ENCODE measurements at regions not wholly inside any gene's neighbourhood (a gene's known extent, or its start where the extent isn't known, plus 50 kb on each side); places are given as distances from the start of the nearest gene placed in this dataset.

GRCh38 chr17:77843896-77844295, 114.6 kb upstream of the TNRC6C start:
- Histone ChIP-seq H3K9me3 (ENCODE audit: control insufficient read depth in 2 of 2, low read length in 2 of 2) (no peaks in the 10 kb centered on the region), H3K27me3 (ENCODE audit: control insufficient read depth, insufficient read depth, low read length) (no peaks in the 10 kb centered on the region), H3K27ac (ENCODE audit: insufficient read depth, low read length, poor library complexity, severe bottlenecking) (peak overlapping the region; percentile 60), H3K4me3 (ENCODE audit: low read depth, low read length) (peak overlapping the region; percentile 54), H3K36me3 (ENCODE audit: control insufficient read depth, insufficient read depth, low read length) (no peaks in the 10 kb centered on the region), H3K4me1 (ENCODE audit: control insufficient read depth, insufficient read depth, low read length, poor library complexity, severe bottlenecking) (peaks cover 56% of the 10 kb centered on the region)
- H3K4me3 Mint-ChIP-seq, result peak overlapping the region; percentile 70 to 90 (median 78)
- H3K27me3 Mint-ChIP-seq, result peaks cover 2% of the 10 kb centered on the region
- ATAC-seq (ENCODE audit: low read depth in 2 of 2) (no peak), DNase-seq (no peak)
- peaks cover 0 to 2% (median 0%) of the 10 kb centered on the region in 7 donors for H3K9me3 Mint-ChIP-seq
- peak overlapping the region; percentile 48 to 98 (median 91) for H3K27ac Mint-ChIP-seq
- no peaks in the 10 kb centered on the region for H3K36me3 Mint-ChIP-seq
- H3K4me1 Mint-ChIP-seq, result peaks cover 13 to 42% (median 24%) of the 10 kb centered on the region in 4 donors

DNA sequence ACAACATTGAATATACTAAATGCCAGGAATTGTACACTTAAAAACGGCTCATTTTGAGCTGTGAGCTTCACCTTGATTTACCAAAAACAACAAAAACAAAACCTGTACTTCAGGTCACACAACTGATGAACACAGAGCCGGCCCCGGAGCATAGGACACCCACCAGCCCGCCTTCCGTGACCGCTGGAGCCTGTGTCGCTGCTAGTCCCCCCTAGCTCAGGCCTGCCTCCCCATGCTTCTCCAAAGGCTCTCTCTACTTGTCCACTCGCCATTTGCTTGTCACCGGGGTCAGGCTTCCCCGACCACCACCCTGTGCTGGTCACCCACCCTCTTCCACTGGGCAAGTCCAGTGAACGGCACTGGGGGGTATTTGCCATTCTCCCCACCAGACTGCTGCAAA, 113.8 kb upstream of the TNRC6C start:
- H3K9me3 ChIP-seq (ENCODE audit: control insufficient read depth in 2 of 2, low read length in 2 of 2), result no peaks in the 10 kb centered on the region
- H3K4me3 ChIP-seq (ENCODE audit: low read depth, low read length), result no peak overlapping the region
- H3K27ac ChIP-seq (ENCODE audit: insufficient read depth, low read length, poor library complexity, severe bottlenecking), result no peak overlapping the region
- ATAC-seq (ENCODE audit: low read depth in 2 of 2), result no peak
- H3K27ac Mint-ChIP-seq, result peak overlapping the region; percentile 86 to 98 (median 91)
- H3K36me3 Mint-ChIP-seq, result no peaks in the 10 kb centered on the region
- H3K4me1 ChIP-seq (ENCODE audit: control insufficient read depth, insufficient read depth, low read length, poor library complexity, severe bottlenecking), result peaks cover 56% of the 10 kb centered on the region
- peak overlapping the region in 3 of 4 donors; percentile 46 to 64 (median 53) for H3K4me3 Mint-ChIP-seq
- H3K27me3 Mint-ChIP-seq, result no peaks in the 10 kb centered on the region
- peaks cover 0 to 2% (median 0%) of the 10 kb centered on the region in 7 donors for H3K9me3 Mint-ChIP-seq
- H3K27me3 ChIP-seq (ENCODE audit: control insufficient read depth, insufficient read depth, low read length), result no peaks in the 10 kb centered on the region
- H3K36me3 ChIP-seq (ENCODE audit: control insufficient read depth, insufficient read depth, low read length), result no peaks in the 10 kb centered on the region
- H3K4me1 Mint-ChIP-seq, result peaks cover 13 to 41% (median 24%) of the 10 kb centered on the region in 4 donors
- no peak for DNase-seq

- H3K36me3 ChIP-seq (ENCODE audit: control insufficient read depth, insufficient read depth, low read length), result no peaks in the 10 kb centered on the region
- no peaks in the 10 kb centered on the region for H3K27me3 Mint-ChIP-seq
- H3K36me3 Mint-ChIP-seq, result no peaks in the 10 kb centered on the region
- H3K9me3 Mint-ChIP-seq, result peaks cover 0 to 2% (median 0%) of the 10 kb centered on the region in 7 donors
- H3K4me1 Mint-ChIP-seq, result peaks cover 13 to 41% (median 24%) of the 10 kb centered on the region in 4 donors
- H3K9me3 ChIP-seq (ENCODE audit: control insufficient read depth in 2 of 2, low read length in 2 of 2), result no peaks in the 10 kb centered on the region
- H3K27ac ChIP-seq (ENCODE audit: insufficient read depth, low read length, poor library complexity, severe bottlenecking), result no peak overlapping the region
- peak overlapping the region in 2 of 3 donors; percentile 58 to 92 for H3K27ac Mint-ChIP-seq
- DNase-seq (no peak), ATAC-seq (ENCODE audit: low read depth in 2 of 2) (no peak)
- no peaks in the 10 kb centered on the region for H3K27me3 ChIP-seq (ENCODE audit: control insufficient read depth, insufficient read depth, low read length)
- no peak overlapping the region for H3K4me3 ChIP-seq (ENCODE audit: low read depth, low read length)
- H3K4me3 Mint-ChIP-seq, result peak overlapping the region in 2 of 4 donors; percentile 12 to 54
- peaks cover 56% of the 10 kb centered on the region for H3K4me1 ChIP-seq (ENCODE audit: control insufficient read depth, insufficient read depth, low read length, poor library complexity, severe bottlenecking)
These were observed 112.8 kb upstream of the TNRC6C start for GRCh38 chr17:77845541-77846225.

- H3K27me3 ChIP-seq (ENCODE audit: control insufficient read depth, insufficient read depth, low read length), result no peaks in the 10 kb centered on the region
- H3K36me3 Mint-ChIP-seq, result no peaks in the 10 kb centered on the region
- H3K9me3 Mint-ChIP-seq, result peaks cover 0 to 2% (median 0%) of the 10 kb centered on the region in 7 donors
- H3K4me1 Mint-ChIP-seq, result peaks cover 13 to 35% (median 23%) of the 10 kb centered on the region in 4 donors
- no peak overlapping the region for H3K4me3 ChIP-seq (ENCODE audit: low read depth, low read length)
- no peak overlapping the region for H3K27ac ChIP-seq (ENCODE audit: insufficient read depth, low read length, poor library complexity, severe bottlenecking)
- no peaks in the 10 kb centered on the region for H3K36me3 ChIP-seq (ENCODE audit: control insufficient read depth, insufficient read depth, low read length)
- H3K4me3 Mint-ChIP-seq, result peak overlapping the region in 2 of 4 donors; percentile 11 to 54
- ATAC-seq (ENCODE audit: low read depth in 2 of 2) (peak; percentile 13 to 45), DNase-seq (peak in 2 of 3 donors; percentile 34 to 61)
- peak overlapping the region; percentile 46 to 92 (median 58) for H3K27ac Mint-ChIP-seq
- no peaks in the 10 kb centered on the region for H3K27me3 Mint-ChIP-seq
- H3K9me3 ChIP-seq (ENCODE audit: control insufficient read depth in 2 of 2, low read length in 2 of 2), result no peaks in the 10 kb centered on the region
- H3K4me1 ChIP-seq (ENCODE audit: control insufficient read depth, insufficient read depth, low read length, poor library complexity, severe bottlenecking), result peaks cover 54% of the 10 kb centered on the region
These were observed 111.9 kb upstream of the TNRC6C start for GRCh38 chr17:77846531-77847085.

- H3K36me3 ChIP-seq (ENCODE audit: control insufficient read depth, insufficient read depth, low read length), result no peaks in the 10 kb centered on the region
- DNase-seq, result no peak
- H3K4me3 Mint-ChIP-seq, result peak overlapping the region in 1 of 4 donors; percentile 35
- H3K4me1 ChIP-seq (ENCODE audit: control insufficient read depth, insufficient read depth, low read length, poor library complexity, severe bottlenecking), result peaks cover 46% of the 10 kb centered on the region
- no peak for ATAC-seq (ENCODE audit: low read depth in 2 of 2)
- no peak overlapping the region for H3K27ac ChIP-seq (ENCODE audit: insufficient read depth, low read length, poor library complexity, severe bottlenecking)
- H3K27me3 Mint-ChIP-seq, result no peaks in the 10 kb centered on the region
- no peaks in the 10 kb centered on the region for H3K9me3 Mint-ChIP-seq
- H3K4me3 ChIP-seq (ENCODE audit: low read depth, low read length), result no peak overlapping the region
- H3K36me3 Mint-ChIP-seq, result no peaks in the 10 kb centered on the region
- peak overlapping the region; percentile 46 to 92 (median 58) for H3K27ac Mint-ChIP-seq
- peaks cover 12 to 27% (median 20%) of the 10 kb centered on the region in 4 donors for H3K4me1 Mint-ChIP-seq
- H3K27me3 ChIP-seq (ENCODE audit: control insufficient read depth, insufficient read depth, low read length), result no peaks in the 10 kb centered on the region
- H3K9me3 ChIP-seq (ENCODE audit: control insufficient read depth in 2 of 2, low read length in 2 of 2), result no peaks in the 10 kb centered on the region
These were observed 111.0 kb upstream of the TNRC6C start for GRCh38 chr17:77847221-77848085.

DNA sequence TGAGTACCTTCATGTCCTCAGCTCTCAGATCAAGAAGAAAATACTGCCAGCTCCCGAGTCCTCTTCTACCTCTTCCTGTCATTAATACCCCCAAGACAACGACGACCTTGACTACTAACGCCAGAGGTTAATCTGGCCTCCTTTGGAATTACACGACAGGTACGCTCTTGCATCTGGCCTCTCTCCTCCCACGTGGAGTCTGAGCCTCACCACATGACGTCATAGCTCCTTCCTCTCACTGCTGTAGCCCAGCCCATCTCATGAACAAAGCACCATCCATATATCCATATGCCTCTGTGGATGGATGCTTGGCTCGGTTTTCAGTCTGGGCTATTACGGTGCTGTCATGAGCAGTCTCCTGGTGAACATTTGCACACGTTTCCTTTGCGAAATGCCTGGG, 110.2 kb upstream of the TNRC6C start:
- H3K4me1 ChIP-seq (ENCODE audit: control insufficient read depth, insufficient read depth, low read length, poor library complexity, severe bottlenecking), result peaks cover 38% of the 10 kb centered on the region
- H3K27ac ChIP-seq (ENCODE audit: insufficient read depth, low read length, poor library complexity, severe bottlenecking), result no peak overlapping the region
- H3K9me3 ChIP-seq (ENCODE audit: control insufficient read depth in 2 of 2, low read length in 2 of 2), result no peaks in the 10 kb centered on the region
- H3K27me3 ChIP-seq (ENCODE audit: control insufficient read depth, insufficient read depth, low read length), result no peaks in the 10 kb centered on the region
- no peaks in the 10 kb centered on the region for H3K9me3 Mint-ChIP-seq
- H3K4me3 ChIP-seq (ENCODE audit: low read depth, low read length), result no peak overlapping the region
- no peaks in the 10 kb centered on the region for H3K36me3 Mint-ChIP-seq
- H3K4me3 Mint-ChIP-seq, result no peak overlapping the region
- no peak overlapping the region for H3K27ac Mint-ChIP-seq
- H3K27me3 Mint-ChIP-seq, result no peaks in the 10 kb centered on the region
- H3K36me3 ChIP-seq (ENCODE audit: control insufficient read depth, insufficient read depth, low read length), result no peaks in the 10 kb centered on the region
- no peak for DNase-seq
- H3K4me1 Mint-ChIP-seq, result peaks cover 7 to 19% (median 14%) of the 10 kb centered on the region in 4 donors
- no peak for ATAC-seq (ENCODE audit: low read depth in 2 of 2)

DNA sequence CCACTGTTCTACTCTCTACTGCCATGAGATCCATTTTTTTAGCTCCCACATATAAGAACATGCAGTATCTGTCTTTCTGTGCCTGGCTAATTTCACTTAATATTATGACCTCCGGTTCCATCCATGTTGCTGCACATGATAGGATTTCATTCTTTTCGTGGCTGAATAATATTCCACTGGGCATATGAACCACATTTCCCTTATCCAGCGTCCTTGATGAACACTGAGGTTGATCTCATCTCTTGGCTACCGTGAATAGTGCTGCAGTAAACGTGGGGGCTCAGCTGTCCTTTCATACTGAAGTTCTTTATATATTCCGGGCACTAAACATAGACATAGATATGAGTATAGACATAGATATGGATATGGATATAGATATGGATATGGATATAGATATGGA, 109.3 kb upstream of the TNRC6C start:
- Mint-ChIP-seq H3K36me3 (no peaks in the 10 kb centered on the region), H3K27me3 (no peaks in the 10 kb centered on the region), H3K4me1 (peaks cover 0 to 9% (median 7%) of the 10 kb centered on the region in 4 donors), H3K27ac (no peak overlapping the region), H3K9me3 (no peaks in the 10 kb centered on the region), H3K4me3 (no peak overlapping the region)
- DNase-seq (no peak), ATAC-seq (ENCODE audit: low read depth in 2 of 2) (no peak)
- Histone ChIP-seq H3K4me1 (ENCODE audit: control insufficient read depth, insufficient read depth, low read length, poor library complexity, severe bottlenecking) (peaks cover 28% of the 10 kb centered on the region), H3K4me3 (ENCODE audit: low read depth, low read length) (no peak overlapping the region), H3K27ac (ENCODE audit: insufficient read depth, low read length, poor library complexity, severe bottlenecking) (no peak overlapping the region), H3K27me3 (ENCODE audit: control insufficient read depth, insufficient read depth, low read length) (no peaks in the 10 kb centered on the region), H3K9me3 (ENCODE audit: control insufficient read depth in 2 of 2, low read length in 2 of 2) (no peaks in the 10 kb centered on the region), H3K36me3 (ENCODE audit: control insufficient read depth, insufficient read depth, low read length) (no peaks in the 10 kb centered on the region)
